Endothelial cell of umbilical vein (primary cell): ENCODE measurements at regions not wholly inside any gene's neighbourhood (a gene's known extent, or its start where the extent isn't known, plus 50 kb on each side); places are given as distances from the start of the nearest gene placed in this dataset.

ENCODE experiments used
- EZH2 ChIP-seq: IDR thresholded peaks from 2 replicates; pipeline ENCODE4 v1.6.1; 2012; ENCODE audit warnings: borderline replicate concordance, low read depth, mild to moderate bottlenecking, moderate library complexity, low read length, inconsistent platforms; ENCODE audit not compliant: severe bottlenecking
- GATA2 ChIP-seq: IDR thresholded peaks from 2 replicates; pipeline ENCODE4 v1.7.0; 2011; ENCODE audit warnings: low read depth, mild to moderate bottlenecking, moderate library complexity, mixed read lengths, low read length; ENCODE audit not compliant: insufficient read length, insufficient read depth
- JUN ChIP-seq: IDR thresholded peaks from 2 replicates; pipeline ENCODE4 v1.6.1; 2011; ENCODE audit warnings: borderline replicate concordance, low read depth; ENCODE audit not compliant: insufficient read length, insufficient read depth
- POLR2A ChIP-seq: IDR thresholded peaks from 2 replicates; pipeline ENCODE4 v1.6.1; 2012; ENCODE audit warnings: low read depth, mild to moderate bottlenecking, control low read depth, low read length
- POLR2AphosphoS5 ChIP-seq: IDR thresholded peaks from 2 replicates; pipeline ENCODE4 v1.6.1; 2012; ENCODE audit warnings: low read depth, mild to moderate bottlenecking, control low read depth, low read length, moderate library complexity; ENCODE audit not compliant: insufficient read depth
- TF ChIP-seq, protein P1 (sequence below), 2 donors: IDR thresholded peaks; 1 replicate in 1 of 2; 2 replicates in 1 of 2; pipeline ENCODE4 v1.5.1; 2011; ENCODE audit warnings: low read length in 2 of 2, mild to moderate bottlenecking in 2 of 2, moderate library complexity in 2 of 2, control low read depth in 1 of 2, inconsistent platforms in 1 of 2, low read depth in 1 of 2; ENCODE audit not compliant: insufficient read depth in 1 of 2; ENCODE audit errors: extremely low read depth in 1 of 2

DNA sequence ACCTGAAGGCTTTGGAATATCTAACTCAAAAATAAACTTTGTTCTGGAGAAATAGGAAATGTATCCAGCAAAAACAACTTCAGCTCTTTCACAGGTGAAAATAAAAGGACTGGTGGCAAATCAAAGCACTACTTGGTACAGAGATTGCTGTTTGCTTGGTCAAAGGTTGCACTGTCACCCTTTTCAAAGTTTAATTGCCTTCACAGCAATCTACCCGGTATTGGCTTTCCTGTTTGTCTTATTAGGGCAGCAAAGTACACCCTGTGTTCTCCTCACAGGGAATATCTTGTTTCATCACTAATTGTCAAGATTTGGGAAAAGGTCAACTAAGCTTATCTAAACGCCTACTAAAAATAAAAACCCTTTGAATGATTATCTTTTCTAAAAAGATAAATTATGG lies 214.1 kb upstream of the ADCY2 start:
- TF ChIP-seq, protein P1, sequence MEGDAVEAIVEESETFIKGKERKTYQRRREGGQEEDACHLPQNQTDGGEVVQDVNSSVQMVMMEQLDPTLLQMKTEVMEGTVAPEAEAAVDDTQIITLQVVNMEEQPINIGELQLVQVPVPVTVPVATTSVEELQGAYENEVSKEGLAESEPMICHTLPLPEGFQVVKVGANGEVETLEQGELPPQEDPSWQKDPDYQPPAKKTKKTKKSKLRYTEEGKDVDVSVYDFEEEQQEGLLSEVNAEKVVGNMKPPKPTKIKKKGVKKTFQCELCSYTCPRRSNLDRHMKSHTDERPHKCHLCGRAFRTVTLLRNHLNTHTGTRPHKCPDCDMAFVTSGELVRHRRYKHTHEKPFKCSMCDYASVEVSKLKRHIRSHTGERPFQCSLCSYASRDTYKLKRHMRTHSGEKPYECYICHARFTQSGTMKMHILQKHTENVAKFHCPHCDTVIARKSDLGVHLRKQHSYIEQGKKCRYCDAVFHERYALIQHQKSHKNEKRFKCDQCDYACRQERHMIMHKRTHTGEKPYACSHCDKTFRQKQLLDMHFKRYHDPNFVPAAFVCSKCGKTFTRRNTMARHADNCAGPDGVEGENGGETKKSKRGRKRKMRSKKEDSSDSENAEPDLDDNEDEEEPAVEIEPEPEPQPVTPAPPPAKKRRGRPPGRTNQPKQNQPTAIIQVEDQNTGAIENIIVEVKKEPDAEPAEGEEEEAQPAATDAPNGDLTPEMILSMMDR (IDR thresholded peaks at IDR 0.05; ENCODE audit: extremely low read depth in 1 of 2, insufficient read depth in 1 of 2, low read depth in 1 of 2, low read length in 2 of 2) = no peak
- TF ChIP-seq POLR2A (no peak), GATA2 (no peak), EZH2 (no peak), JUN (no peak), POLR2AphosphoS5 (no peak)
